K562 (cell line): ENCODE measurements at regions not wholly inside any gene's neighbourhood (a gene's known extent, or its start where the extent isn't known, plus 50 kb on each side); places are given as distances from the start of the nearest gene placed in this dataset.

Experiments used
- ARID3A ChIP-seq: IDR thresholded peaks from 2 replicates; pipeline ENCODE4 v1.6.1; 2012; ENCODE audit warnings: low read depth, low read length, improper control_type of control experiment, borderline replicate concordance
- CAMTA2 ChIP-seq: fragments of 250-450 bp; sonication (Bioruptor Pico); conservative IDR thresholded peaks from 2 replicates; pipeline ENCODE4 v1.5.1; 2022
- CHCHD3 ChIP-seq: fragments of 250-450 bp; sonication (Bioruptor Pico); IDR thresholded peaks from 2 replicates; pipeline ENCODE4 v2.1.2; 2022; ENCODE audit warnings: mild to moderate bottlenecking
- CSDE1 ChIP-seq, 2 experiments: fragments of 450-650 bp; IDR thresholded peaks; 2 replicates each; pipeline ENCODE4 v1.6.1; 2016; ENCODE audit warnings: mild to moderate bottlenecking in 1 of 2
- DPF2 ChIP-seq: fragments of 450-650 bp; IDR thresholded peaks from 2 replicates; pipeline ENCODE4 v1.6.1; 2016
- E2F6 ChIP-seq, 2 experiments: IDR thresholded peaks; 2 replicates each; pipeline ENCODE4 v1.6.1; 2011; ENCODE audit warnings: borderline replicate concordance in 1 of 2, control low read depth in 1 of 2, low read depth in 1 of 2, low read length in 1 of 2, mild to moderate bottlenecking in 1 of 2, mixed read lengths in 1 of 2, moderate library complexity in 1 of 2; ENCODE audit not compliant: insufficient read depth in 1 of 2, insufficient read length in 1 of 2, poor library complexity in 1 of 2, severe bottlenecking in 1 of 2; ENCODE audit errors: extremely low read depth in 1 of 2
- ELF1 ChIP-seq: fragments of 200-800 bp; sonication (Bioruptor generic); IDR thresholded peaks from 2 replicates; pipeline ENCODE4 v1.6.1; 2016; ENCODE audit warnings: missing genetic modification characterization, missing compliant biosample characterization
- ERF ChIP-seq: fragments of 450-650 bp; formaldehyde crosslinking; IDR thresholded peaks from 2 replicates; pipeline ENCODE4 v1.4.0; 2020; ENCODE audit warnings: mild to moderate bottlenecking, mixed read lengths
- ETV1 ChIP-seq: fragments of 450-650 bp; conservative IDR thresholded peaks from 2 replicates; pipeline ENCODE4 v1.6.1; 2016; ENCODE audit warnings: missing genetic modification characterization, control low read depth, low read depth, missing compliant biosample characterization
- FOXA3 ChIP-seq, 2 experiments: fragments of 450-650 bp in 1 of 2; sonication (generic) in 1 of 2; formaldehyde crosslinking; IDR thresholded peaks in 1 of 2; conservative IDR thresholded peaks in 1 of 2; 2 replicates each; pipeline versions ENCODE4 v1.4.0 to v1.8.0; 2020 to 2022; ENCODE audit warnings: mild to moderate bottlenecking in 2 of 2, missing genetic modification reagents in 1 of 2
- GATAD2B ChIP-seq: fragments of 450-650 bp; IDR thresholded peaks from 2 replicates; pipeline ENCODE4 v1.6.1; 2017; ENCODE audit warnings: mild to moderate bottlenecking, borderline replicate concordance
- PCBP1 ChIP-seq: fragments of 200-400 bp; formaldehyde crosslinking; IDR thresholded peaks from 2 replicates; pipeline ENCODE4 v1.6.1; 2018; ENCODE audit warnings: mild to moderate bottlenecking, low read depth, low read length; ENCODE audit not compliant: poor library complexity, severe bottlenecking
- PTTG1 ChIP-seq: fragments of 450-650 bp; IDR thresholded peaks from 2 replicates; pipeline ENCODE4 v1.6.1; 2016; ENCODE audit warnings: low read depth, mild to moderate bottlenecking, missing genetic modification characterization, missing compliant biosample characterization
- RCOR1 ChIP-seq, 2 experiments: IDR thresholded peaks; 2 replicates each; pipeline ENCODE4 v1.6.1; 2012; ENCODE audit warnings: low read depth in 2 of 2, low read length in 2 of 2, borderline replicate concordance in 1 of 2, improper control_type of control experiment in 1 of 2
- RFX5 ChIP-seq: IDR thresholded peaks from 2 replicates; pipeline ENCODE4 v1.6.1; 2011; ENCODE audit warnings: low read depth, mild to moderate bottlenecking, improper control_type of control experiment, low read length
- SOX6 ChIP-seq: fragments of 450-650 bp; IDR thresholded peaks from 2 replicates; pipeline ENCODE4 v1.6.1; 2014; ENCODE audit warnings: mild to moderate bottlenecking
- ZNF143 ChIP-seq: sonication (generic); formaldehyde crosslinking; IDR thresholded peaks from 2 replicates; pipeline ENCODE4 v1.9.0; 2022; ENCODE audit warnings: mild to moderate bottlenecking, missing genetic modification reagents
- ZNF184 ChIP-seq: sonication (generic); formaldehyde crosslinking; IDR thresholded peaks from 2 replicates; pipeline ENCODE4 v1.5.0; 2020; ENCODE audit warnings: missing genetic modification reagents
- ZNF655 ChIP-seq: fragments of 250-450 bp; sonication (Bioruptor Pico); IDR thresholded peaks from 2 replicates; pipeline ENCODE4 v1.5.0; 2021
- TF ChIP-seq, protein P1 (sequence below): fragments of 250-450 bp; sonication (Bioruptor Pico); IDR thresholded peaks from 2 replicates; pipeline ENCODE4 v1.4.0; 2020; ENCODE audit warnings: mild to moderate bottlenecking, moderate library complexity, borderline replicate concordance

GRCh38 chr1:60924964-60925798 is 157.2 kb upstream of the NFIA start (continued):
- no peak for TF ChIP-seq ZNF655 (CRISPR knock-in tag)
- no peak for TF ChIP-seq CAMTA2
- TF ChIP-seq E2F6 (IDR thresholded peaks at IDR 0.05; ENCODE audit: borderline replicate concordance in 1 of 2, extremely low read depth in 1 of 2, insufficient read depth in 1 of 2, insufficient read length in 1 of 2, low read depth in 1 of 2, low read length in 1 of 2, poor library complexity in 1 of 2, severe bottlenecking in 1 of 2): no peak
- TF ChIP-seq PCBP1: no peak
- TF ChIP-seq RCOR1 (IDR thresholded peaks at IDR 0.05; ENCODE audit: borderline replicate concordance in 1 of 2, low read depth in 2 of 2, low read length in 2 of 2): peak in 1 of 2 experiments; percentile 78; a peak in 2 of 4 replicates
- TF ChIP-seq RFX5: no peak
- TF ChIP-seq ZNF184: no peak
- 0 out of 2 replicates have a peak, but pooled peaks have one; percentile 48 for TF ChIP-seq ETV1
- no peak for TF ChIP-seq ARID3A
- peak; percentile 10; the same call in 1 of the 2 replicates for TF ChIP-seq GATAD2B
- TF ChIP-seq ERF: no peak
- TF ChIP-seq, protein P1, sequence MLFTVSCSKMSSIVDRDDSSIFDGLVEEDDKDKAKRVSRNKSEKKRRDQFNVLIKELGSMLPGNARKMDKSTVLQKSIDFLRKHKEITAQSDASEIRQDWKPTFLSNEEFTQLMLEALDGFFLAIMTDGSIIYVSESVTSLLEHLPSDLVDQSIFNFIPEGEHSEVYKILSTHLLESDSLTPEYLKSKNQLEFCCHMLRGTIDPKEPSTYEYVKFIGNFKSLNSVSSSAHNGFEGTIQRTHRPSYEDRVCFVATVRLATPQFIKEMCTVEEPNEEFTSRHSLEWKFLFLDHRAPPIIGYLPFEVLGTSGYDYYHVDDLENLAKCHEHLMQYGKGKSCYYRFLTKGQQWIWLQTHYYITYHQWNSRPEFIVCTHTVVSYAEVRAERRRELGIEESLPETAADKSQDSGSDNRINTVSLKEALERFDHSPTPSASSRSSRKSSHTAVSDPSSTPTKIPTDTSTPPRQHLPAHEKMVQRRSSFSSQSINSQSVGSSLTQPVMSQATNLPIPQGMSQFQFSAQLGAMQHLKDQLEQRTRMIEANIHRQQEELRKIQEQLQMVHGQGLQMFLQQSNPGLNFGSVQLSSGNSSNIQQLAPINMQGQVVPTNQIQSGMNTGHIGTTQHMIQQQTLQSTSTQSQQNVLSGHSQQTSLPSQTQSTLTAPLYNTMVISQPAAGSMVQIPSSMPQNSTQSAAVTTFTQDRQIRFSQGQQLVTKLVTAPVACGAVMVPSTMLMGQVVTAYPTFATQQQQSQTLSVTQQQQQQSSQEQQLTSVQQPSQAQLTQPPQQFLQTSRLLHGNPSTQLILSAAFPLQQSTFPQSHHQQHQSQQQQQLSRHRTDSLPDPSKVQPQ (CRISPR knock-in tag): no peak
- peak; percentile 80 for TF ChIP-seq DPF2
- no peak for TF ChIP-seq PTTG1
- no peak for TF ChIP-seq SOX6
- TF ChIP-seq ELF1: no peak
- TF ChIP-seq ZNF143 (CRISPR knock-in tag): no peak
- peak in 1 of 2 experiments; percentile 89; a peak in 2 of 4 replicates for TF ChIP-seq FOXA3 (CRISPR knock-in tag; conservative IDR thresholded peaks at IDR 0.05 in 1 of 2, IDR thresholded peaks at IDR 0.05 in 1 of 2)
- TF ChIP-seq CSDE1 (IDR thresholded peaks at IDR 0.05): no peak
- TF ChIP-seq CHCHD3: no peak
